Adrenal gland (tissue), 9 donors: ENCODE measurements at regions not wholly inside any gene's neighbourhood (a gene's known extent, or its start where the extent isn't known, plus 50 kb on each side); places are given as distances from the start of the nearest gene placed in this dataset.

ENCODE experiments used
- DNase-seq, 7 donors: peaks; one replicate each; pipeline ENCODE4 v3.0.0-alpha.2; 2019 to 2020
- H3K27ac ChIP-seq, 5 donors: fragments of 200-600 bp; sonication (generic) in 4 of 5; 1 replicate in 3 of 5; 2 replicates in 2 of 5; pipeline versions ENCODE4 v1.5.1 to v1.8.0; 2016 to 2020; ENCODE audit warnings: mild to moderate bottlenecking in 1 of 5
- H3K27me3 ChIP-seq: fragments of 200-600 bp; 2 replicates; pipeline ENCODE4 v1.8.0; 2021
- H3K36me3 ChIP-seq, 2 donors: fragments of 200-600 bp; replicated peaks in 1 of 2; 1 replicate in 1 of 2; 2 replicates in 1 of 2; pipeline versions ENCODE4 v1.5.1 to v1.8.0; 2018 to 2022
- H3K4me1 ChIP-seq, 2 donors: fragments of 200-600 bp; replicated peaks in 1 of 2; 1 replicate in 1 of 2; 2 replicates in 1 of 2; pipeline versions ENCODE4 v1.5.1 to v1.8.0; 2018 to 2021
- H3K4me3 ChIP-seq, 4 donors: fragments of 200-600 bp; sonication (generic) in 3 of 4; one replicate each; pipeline ENCODE4 v1.5.1; 2016 to 2018
- H3K9me3 ChIP-seq, 3 donors: fragments of 200-600 bp; sonication (generic) in 1 of 3; replicated peaks in 1 of 3; 1 replicate in 2 of 3; 2 replicates in 1 of 3; pipeline versions ENCODE4 v1.5.1 to v1.8.0; 2016 to 2021
- CTCF ChIP-seq, 6 experiments: fragments of 450-650 bp in 4 of 6; fragments of 200-600 bp in 2 of 6; sonication (generic) in 1 of 6; IDR thresholded peaks; 1 replicate in 5 of 6; 2 replicates in 1 of 6; pipeline versions ENCODE4 v1.5.1 to v1.8.0; 2016 to 2021; ENCODE audit warnings: antibody characterized with exemption in 6 of 6, mild to moderate bottlenecking in 2 of 6, moderate library complexity in 1 of 6
- POLR2A ChIP-seq, 2 donors: fragments of 450-650 bp; IDR thresholded peaks; one replicate each; pipeline ENCODE4 v1.6.1; 2017; ENCODE audit warnings: antibody characterized with exemption in 2 of 2, mild to moderate bottlenecking in 2 of 2, moderate library complexity in 1 of 2
- WGBS, 4 donors: extraction: QIAGEN DNeasy Blood & Tissue Kit in 2 of 4; methylation state at CpG; one replicate each; pipeline versions ENCODE4 v1.1.5 to v1.1.7; 2013 to 2017; 5-methylcytosine and 5-hydroxymethylcytosine counted together
- intact Hi-C, 2 donors: fragments of 100-400 bp; cut with DNase I; formaldehyde crosslinking; loops; one replicate each; pipeline versions ENCODE4 v1.14.1 to v1.15.0; 2022 to 2023
- donor health status: healthy with polysubstance abuse.
- donor health status: Bipolar disorder and iron deficiency.
- donor health status: DM: yes; HTN: yes; CAD: no.
- donor health status: DM: no; HTN: no; CAD: no.
- donor health status: DM: no; HTN: no; CAD: no.

- DNase-seq, result no peak
- WGBS, 4 donors, result 17 to 36% (median 27%) methylated on average over 2 of the region's 2 CpGs
- no peak overlapping the region for H3K27ac ChIP-seq
- H3K36me3 ChIP-seq, result no peaks in the 10 kb centered on the region
- intact Hi-C loops, result no loop called here
- no peak overlapping the region for H3K4me3 ChIP-seq
- H3K27me3 ChIP-seq, result no peaks in the 10 kb centered on the region
- H3K9me3 ChIP-seq, result no peaks in the 10 kb centered on the region
- H3K4me1 ChIP-seq, result no peaks in the 10 kb centered on the region
- TF ChIP-seq POLR2A (IDR thresholded peaks at IDR 0.05) (no peak), CTCF (IDR thresholded peaks at IDR 0.05) (no peak)
Measured at GRCh38 chr6:159513914-159514313, 179.1 kb downstream of the SOD2 start.

- Histone ChIP-seq H3K9me3 (no peaks in the 10 kb centered on the region), H3K36me3 (no peaks in the 10 kb centered on the region), H3K4me1 (no peaks in the 10 kb centered on the region), H3K27ac (no peak overlapping the region), H3K27me3 (no peaks in the 10 kb centered on the region), H3K4me3 (no peak overlapping the region)
- TF ChIP-seq POLR2A (IDR thresholded peaks at IDR 0.05) (no peak), CTCF (IDR thresholded peaks at IDR 0.05) (no peak)
- WGBS, 4 donors, result 83 to 87% (median 85%) methylated on average over 7 of the region's 7 CpGs
- DNase-seq, result no peak
- intact Hi-C loops, result no loop called here
Measured at GRCh38 chr6:159513074-159513720, 179.8 kb downstream of the SOD2 start.

- Histone ChIP-seq H3K36me3 (no peaks in the 10 kb centered on the region), H3K4me1 (no peaks in the 10 kb centered on the region), H3K9me3 (no peaks in the 10 kb centered on the region), H3K27me3 (no peaks in the 10 kb centered on the region), H3K4me3 (no peak overlapping the region), H3K27ac (no peak overlapping the region)
- 67 to 73% (median 68%) methylated on average over 2 of the region's 2 CpGs for WGBS, 4 donors
- no peak for TF ChIP-seq CTCF (IDR thresholded peaks at IDR 0.05)
- TF ChIP-seq POLR2A (IDR thresholded peaks at IDR 0.05), result no peak
- DNase-seq, result no peak
- intact Hi-C loops, result no loop called here
Measured at GRCh38 chr6:159512571-159512970, 180.5 kb downstream of the SOD2 start.

- no peak for TF ChIP-seq CTCF (IDR thresholded peaks at IDR 0.05)
- no peak for TF ChIP-seq POLR2A (IDR thresholded peaks at IDR 0.05)
- intact Hi-C loops, result no loop called here
- no peaks in the 10 kb centered on the region for H3K4me1 ChIP-seq
- H3K9me3 ChIP-seq, result no peaks in the 10 kb centered on the region
- H3K27ac ChIP-seq, result no peak overlapping the region
- DNase-seq, result no peak
- no peaks in the 10 kb centered on the region for H3K36me3 ChIP-seq
- no peak overlapping the region for H3K4me3 ChIP-seq
- 64 to 83% (median 74%) methylated on average over 2 of the region's 2 CpGs for WGBS, 4 donors
- H3K27me3 ChIP-seq, result no peaks in the 10 kb centered on the region
Measured at GRCh38 chr6:159512104-159512503, 180.9 kb downstream of the SOD2 start.
